ENCODE measurements at regions not wholly inside any gene's neighbourhood (a gene's known extent, or its start where the extent isn't known, plus 50 kb on each side); places are given as distances from the start of the nearest gene placed in this dataset.
"Not testable (repeated sequence)": the region's sequence is repeated elsewhere in the genome, so short reads cannot be mapped to it uniquely, and the experiment has no call there.

DNA sequence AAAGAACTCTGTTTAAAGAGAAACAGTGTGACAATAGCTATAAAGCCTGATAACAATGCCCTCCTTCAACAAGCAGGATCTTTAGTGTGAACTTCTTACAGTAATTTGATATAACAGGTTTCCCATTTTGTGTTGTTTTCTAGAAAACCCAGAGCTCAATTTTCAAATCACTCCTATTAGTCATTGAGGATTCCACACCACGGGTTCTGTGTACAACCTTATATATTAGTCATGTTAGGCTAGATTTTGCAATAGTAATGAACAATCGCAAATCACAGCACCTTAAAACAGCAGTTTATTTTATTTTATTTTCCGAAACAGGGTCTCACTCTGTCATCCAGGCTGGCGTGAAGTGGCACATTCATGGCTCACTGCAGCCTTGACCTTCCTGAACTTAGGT lies 1020.9 kb upstream of the INTU start:
- DNase-seq: no peak

DNA sequence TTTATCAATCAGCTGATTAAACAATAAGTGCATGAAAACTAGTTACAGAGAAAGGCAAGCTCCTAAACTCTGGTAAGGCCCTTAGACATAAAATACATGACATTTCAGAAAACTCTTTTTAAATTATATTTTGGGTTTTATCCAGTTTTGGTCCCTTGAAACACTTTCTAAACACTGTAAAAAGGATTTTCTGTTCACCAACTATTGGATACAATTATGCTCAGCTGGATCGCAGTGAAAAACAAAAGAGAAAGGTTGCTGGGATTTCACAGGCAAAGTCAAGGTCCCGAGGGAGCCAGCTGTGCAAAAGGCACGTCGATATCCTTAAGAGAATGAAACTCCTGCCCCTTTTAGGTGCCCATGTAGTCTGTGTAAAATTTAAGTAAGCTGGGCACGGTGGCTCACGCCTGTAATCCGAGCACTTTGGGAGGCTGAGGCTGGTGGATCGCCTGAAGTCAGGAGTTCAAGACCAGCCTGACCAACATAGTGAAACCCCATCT lies 1018.4 kb upstream of the INTU start:
- DNase-seq: no peak

GRCh38 chr4:126616795-126617194 lies 1016.0 kb upstream of the INTU start:
- no peak for DNase-seq

DNA sequence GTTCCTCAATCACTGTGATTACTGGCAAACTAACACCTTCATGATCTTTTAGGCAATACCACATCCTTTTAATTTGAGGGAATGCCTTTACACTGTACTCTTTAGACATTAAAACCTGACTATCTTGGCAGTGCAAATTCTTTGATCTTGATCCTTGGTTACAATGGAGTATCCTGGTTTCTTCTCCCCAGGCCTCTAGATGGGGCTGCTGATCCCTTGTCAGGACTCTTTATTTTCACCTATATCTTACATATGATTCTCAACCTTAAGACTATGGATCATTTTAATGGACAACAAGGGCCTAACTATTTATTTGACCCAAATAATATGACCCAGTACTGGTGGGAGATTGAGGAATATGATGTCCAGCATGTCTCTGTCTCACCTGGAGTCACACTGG lies 1005.5 kb upstream of the INTU start:
- no peak for DNase-seq

GRCh38 chr4:126628933-126629332 lies 1003.8 kb upstream of the INTU start:
- DNase-seq: no peak

- no peak for DNase-seq
Observed at GRCh38 chr4:126630230-126630629, 1002.5 kb upstream of the INTU start.

DNA sequence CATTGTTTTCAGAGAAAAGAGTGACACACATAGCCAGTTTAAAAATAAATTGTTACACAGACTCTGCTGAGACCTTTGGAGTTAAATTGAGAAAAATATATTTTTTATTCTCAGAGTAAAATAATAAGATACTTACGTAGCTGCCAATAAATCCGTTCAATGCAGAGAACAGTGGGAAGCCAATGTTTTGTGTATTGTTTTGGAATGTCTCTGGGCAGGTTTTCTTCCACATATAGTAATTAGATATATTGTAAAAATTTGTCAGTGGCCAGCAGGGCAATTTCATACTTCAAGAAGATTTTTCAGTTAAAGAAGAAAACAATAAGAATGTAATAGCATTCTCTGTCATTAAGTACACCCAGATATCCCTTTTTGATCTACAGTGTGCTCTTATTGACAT lies 999.5 kb upstream of the INTU start:
- DNase-seq: no peak

DNA sequence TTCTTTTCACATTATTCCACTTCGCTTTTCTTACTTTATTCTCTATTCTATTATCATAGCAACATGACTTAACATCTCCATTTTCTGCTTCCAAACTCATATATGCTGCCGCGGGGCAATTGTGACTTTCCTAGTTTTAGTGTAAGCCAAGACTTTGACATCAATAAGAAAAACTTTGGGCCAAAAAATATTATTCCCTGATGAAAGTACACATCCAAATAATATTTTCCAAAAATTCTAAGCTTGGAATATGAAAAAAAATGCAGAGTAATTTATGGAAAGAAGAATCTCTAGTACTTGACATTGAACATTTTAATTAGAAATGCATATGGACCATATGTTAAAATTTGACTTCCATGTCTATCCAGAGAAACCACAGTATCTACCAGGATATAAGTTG lies 995.1 kb upstream of the INTU start:
- no peak for DNase-seq

GRCh38 chr4:126647320-126647719 lies 985.4 kb upstream of the INTU start:
- no peak for DNase-seq

GRCh38 chr4:126647756-126648397 lies 984.9 kb upstream of the INTU start:
- no peak for DNase-seq

GRCh38 chr4:126658411-126658810 lies 974.3 kb upstream of the INTU start:
- no peak for DNase-seq

- no peak for DNase-seq
Observed at GRCh38 chr4:126661194-126661593, 971.6 kb upstream of the INTU start.

DNA sequence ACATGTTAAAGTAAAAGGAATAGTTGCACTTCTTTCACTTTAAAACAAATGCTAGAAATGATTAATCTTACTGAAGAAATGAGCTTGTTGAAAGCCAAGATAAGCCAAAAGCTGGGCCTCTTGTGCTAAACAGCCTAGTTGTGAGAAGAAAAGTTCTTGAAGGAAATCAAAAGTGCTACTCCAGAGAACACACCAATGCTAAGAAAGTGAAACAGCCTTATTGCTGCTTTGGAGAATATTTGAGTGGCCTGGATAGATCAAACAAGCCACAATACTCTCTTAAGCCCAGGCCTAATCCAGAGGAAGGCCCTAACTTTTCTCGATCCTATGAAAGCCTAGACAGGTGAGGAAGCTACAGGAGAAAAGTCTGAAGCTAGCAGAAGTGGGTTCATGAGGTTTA lies 967.9 kb upstream of the INTU start:
- DNase-seq: no peak

- not testable (repeated sequence) for DNase-seq
Observed at GRCh38 chr4:126670038-126670437, 962.7 kb upstream of the INTU start.

DNA sequence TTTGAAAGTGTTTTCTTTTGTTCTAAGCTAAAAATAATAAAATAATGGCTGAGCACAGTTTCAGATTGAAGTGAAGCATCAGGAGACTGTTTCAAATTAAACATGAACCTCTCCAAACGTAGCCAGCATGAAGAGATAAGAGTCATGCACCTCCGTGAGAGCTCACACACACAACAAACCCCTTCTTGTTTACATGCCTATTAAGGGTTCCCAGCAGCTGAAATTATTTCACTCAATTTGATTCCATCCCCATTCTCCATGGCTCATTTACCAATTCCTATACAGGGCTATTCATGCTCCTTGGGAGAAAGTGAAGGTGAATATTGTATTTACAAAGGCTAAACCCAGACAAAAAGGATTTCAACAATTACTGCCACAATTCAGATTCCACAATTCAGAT lies 954.1 kb upstream of the INTU start:
- no peak for DNase-seq

DNA sequence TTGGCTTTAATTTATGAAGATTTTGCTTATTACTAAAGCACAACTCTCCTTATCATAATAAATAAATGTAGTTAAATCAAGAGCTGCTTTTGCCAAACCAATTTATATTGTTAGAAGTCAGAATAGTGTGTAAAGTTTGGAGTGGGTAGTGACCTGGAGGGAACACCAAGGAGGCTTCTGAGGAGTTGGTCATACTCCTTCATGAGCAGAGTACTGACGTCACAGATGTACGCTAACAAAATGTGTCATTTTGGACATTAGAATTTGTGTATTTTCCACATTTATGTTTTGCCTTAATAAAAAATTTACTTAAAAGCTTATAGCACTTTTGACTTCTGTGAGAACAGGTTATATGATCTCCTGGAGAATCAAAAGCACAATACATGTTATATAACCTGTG lies 953.5 kb upstream of the INTU start:
- no peak for DNase-seq

- no peak for DNase-seq
Observed at GRCh38 chr4:126682250-126682649, 950.5 kb upstream of the INTU start.

GRCh38 chr4:126686491-126686890 lies 946.3 kb upstream of the INTU start:
- no peak for DNase-seq

- no peak for DNase-seq
Observed at GRCh38 chr4:126687655-126688358, 945.0 kb upstream of the INTU start.

DNA sequence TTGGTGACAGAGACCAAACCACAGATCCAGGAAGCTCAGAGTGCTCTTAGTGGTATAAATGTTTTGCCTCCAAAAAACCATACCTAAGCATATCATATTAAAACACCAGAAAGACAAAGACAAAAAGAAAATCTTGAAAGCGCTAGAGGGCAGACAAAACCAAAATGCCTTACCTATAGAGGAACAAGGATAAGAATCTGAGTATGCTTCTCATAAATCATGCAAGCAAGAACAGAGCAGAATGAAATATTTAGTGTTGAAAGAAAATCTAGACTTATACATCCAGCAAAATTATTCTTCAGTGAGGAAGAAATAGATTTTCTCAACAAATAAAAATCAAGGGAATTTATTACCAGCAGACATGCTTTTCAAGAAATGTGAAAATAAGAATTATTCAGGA lies 941.0 kb upstream of the INTU start:
- no peak for DNase-seq

DNA sequence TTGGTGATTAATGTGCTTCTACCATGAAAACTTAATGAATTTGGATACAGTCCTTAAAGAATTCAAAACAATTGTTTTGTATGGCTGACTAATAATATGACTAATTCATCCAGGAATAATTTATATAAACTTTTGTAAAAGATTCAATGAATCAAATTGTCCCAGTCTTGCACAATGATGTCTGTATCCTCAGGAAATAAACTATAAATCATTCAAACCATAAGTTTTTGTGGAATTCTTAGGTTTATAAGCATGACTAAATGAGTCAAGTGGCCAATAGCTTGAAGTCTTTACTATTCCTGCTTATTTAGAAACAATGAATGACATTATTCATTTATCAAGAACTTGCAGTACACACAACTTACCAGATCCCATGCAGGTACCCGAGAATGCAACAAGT lies 935.0 kb upstream of the INTU start:
- DNase-seq: no peak

- DNase-seq: no peak
Observed at GRCh38 chr4:126698224-126698623, 934.5 kb upstream of the INTU start.

GRCh38 chr4:126701756-126702155 lies 931.0 kb upstream of the INTU start:
- DNase-seq: no peak

DNA sequence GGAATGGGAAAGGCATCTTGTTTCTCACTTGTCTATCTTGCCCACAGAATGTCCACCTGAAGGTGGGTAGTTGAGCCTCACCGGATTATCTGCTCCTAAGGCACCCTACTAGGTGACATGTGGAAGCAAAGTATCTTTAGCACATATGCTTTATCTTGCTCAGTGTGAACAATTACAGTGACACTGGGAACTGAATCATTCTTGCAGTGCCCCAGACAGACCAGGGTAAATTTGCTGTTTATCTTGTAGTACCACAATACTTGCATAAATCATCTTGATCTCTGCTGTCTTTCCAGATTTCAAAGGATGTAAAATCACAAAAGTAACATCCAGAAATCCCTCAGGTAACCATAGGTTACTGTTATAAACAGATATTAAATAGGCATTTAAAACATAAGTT lies 930.0 kb upstream of the INTU start:
- DNase-seq: no peak

- no peak for DNase-seq
Observed at GRCh38 chr4:126705266-126705665, 927.5 kb upstream of the INTU start.

All from DMS153 (cell line).